H1 (cell line): ENCODE measurements at regions not wholly inside any gene's neighbourhood (a gene's known extent, or its start where the extent isn't known, plus 50 kb on each side); places are given as distances from the start of the nearest gene placed in this dataset.
"Not testable (repeated sequence)": the region's sequence is repeated elsewhere in the genome, so short reads cannot be mapped to it uniquely, and the experiment has no call there.

Experiments used
- CTCF ChIA-PET: fragments of 300-600 bp; sonication (Branson Sonifier 250); formaldehyde crosslinking; loops from one replicate; lab custom pipeline; 2021; ENCODE audit not compliant: partially characterized antibody; lab: Charles Lee
- POLR2A ChIA-PET: fragments of 300-600 bp; sonication (Branson Sonifier 250); formaldehyde crosslinking; loops from one replicate; lab custom pipeline; 2021; ENCODE audit warnings: inconsistent platforms; ENCODE audit not compliant: partially characterized antibody; lab: Charles Lee
- DNase-seq, 2 experiments: peaks; one replicate each; pipeline versions ENCODE4 v3.0.0 to v3.0.0-alpha.2; 2010 to 2022; ENCODE audit warnings: low spot score in 2 of 2, low read depth in 1 of 2, mixed read lengths in 1 of 2
- FAIRE-seq: peaks from 2 replicates; lab custom pipeline; 2011; peaks lifted over from hg19 to GRCh38; lab: Jason Lieb, UNC
- H2AFZ ChIP-seq: 2 replicates; pipeline ENCODE4 v1.8.1; 2012; ENCODE audit warnings: low read length, inconsistent platforms
- H2AK5ac ChIP-seq: 2 replicates; pipeline ENCODE4 v1.6.1; 2013; ENCODE audit warnings: low read depth, low read length
- H2BK120ac ChIP-seq: replicated peaks from 2 replicates; pipeline ENCODE3; 2013; ENCODE audit warnings: low read depth, low read length, inconsistent platforms
- H2BK12ac ChIP-seq: 2 replicates; pipeline ENCODE4 v1.6.1; 2013; ENCODE audit warnings: low read depth, low read length
- H2BK15ac ChIP-seq: 2 replicates; pipeline ENCODE4 v1.6.1; 2013; ENCODE audit warnings: low read length
- H2BK20ac ChIP-seq: 2 replicates; pipeline ENCODE4 v1.6.1; 2013; ENCODE audit warnings: low read length
- H2BK5ac ChIP-seq: 2 replicates; pipeline ENCODE4 v1.6.1; 2013; ENCODE audit warnings: low read depth, low read length
- H3K14ac ChIP-seq: 2 replicates; pipeline ENCODE4 v1.6.1; 2013; ENCODE audit warnings: inconsistent platforms; ENCODE audit not compliant: insufficient read length
- H3K18ac ChIP-seq: 2 replicates; pipeline ENCODE4 v1.6.1; 2013; ENCODE audit warnings: low read length; ENCODE audit errors: extremely low read depth
- H3K23ac ChIP-seq: 2 replicates; pipeline ENCODE4 v1.6.1; 2013; ENCODE audit warnings: inconsistent platforms; ENCODE audit not compliant: insufficient read length
- H3K23me2 ChIP-seq: 2 replicates; pipeline ENCODE4 v1.6.1; 2013; ENCODE audit warnings: low read depth, low read length
- H3K27ac ChIP-seq: 2 replicates; pipeline ENCODE4 v1.6.1; 2011; ENCODE audit warnings: low read depth, low read length, inconsistent platforms
- H3K27me3 ChIP-seq, 4 experiments: replicated peaks in 1 of 4; 1 replicate in 1 of 4; 2 replicates in 3 of 4; pipeline versions ENCODE4 v1.6.1 to v1.8.1; 2011 to 2013; ENCODE audit warnings: low read length in 3 of 4, mild to moderate bottlenecking in 3 of 4, inconsistent platforms in 2 of 4, mixed read lengths in 2 of 4, moderate library complexity in 1 of 4; ENCODE audit not compliant: control insufficient read depth in 3 of 4, insufficient read depth in 3 of 4; ENCODE audit errors: extremely low read depth in 1 of 4
- H3K36me3 ChIP-seq, 4 experiments: 2 replicates each; pipeline versions ENCODE4 v1.6.1 to v1.8.1; 2011 to 2013; ENCODE audit warnings: mild to moderate bottlenecking in 4 of 4, low read length in 3 of 4, moderate library complexity in 2 of 4, control low read depth in 1 of 4, inconsistent platforms in 1 of 4; ENCODE audit not compliant: insufficient read depth in 4 of 4, control insufficient read depth in 2 of 4
- H3K4ac ChIP-seq: replicated peaks from 2 replicates; pipeline ENCODE3; 2013; ENCODE audit warnings: low read length, low read depth, mixed read lengths, inconsistent platforms; ENCODE audit not compliant: insufficient read length
- H3K4me1 ChIP-seq, 4 experiments: replicated peaks in 1 of 4; 1 replicate in 1 of 4; 2 replicates in 3 of 4; pipeline versions ENCODE4 v1.6.1 to v1.8.1; 2011 to 2013; ENCODE audit warnings: low read length in 3 of 4, inconsistent platforms in 2 of 4, mixed read lengths in 1 of 4; ENCODE audit not compliant: insufficient read depth in 4 of 4, control insufficient read depth in 3 of 4
- H3K4me2 ChIP-seq, 2 experiments: 2 replicates each; pipeline versions ENCODE4 v1.6.1 to v1.8.1; 2011 to 2013; ENCODE audit warnings: low read depth in 2 of 2, low read length in 2 of 2, control low read depth in 1 of 2, inconsistent platforms in 1 of 2, mild to moderate bottlenecking in 1 of 2; ENCODE audit not compliant: insufficient read depth in 1 of 2
- H3K4me3 ChIP-seq, 4 experiments: fragments of 200-600, 300-600 bp in 1 of 4; sonication (generic), shearing (Covaris generic), sonication (Bioruptor Twin) in 1 of 4; 2 replicates each; pipeline versions ENCODE4 v1.5.1 to v1.8.1; 2011 to 2016; ENCODE audit warnings: low read length in 4 of 4, low read depth in 3 of 4, control low read depth in 2 of 4, inconsistent platforms in 2 of 4, mild to moderate bottlenecking in 2 of 4, mixed read lengths in 1 of 4, moderate library complexity in 1 of 4; ENCODE audit not compliant: insufficient read depth in 2 of 4; ENCODE audit errors: extremely low read depth in 1 of 4
- H3K56ac ChIP-seq: replicated peaks from 2 replicates; pipeline ENCODE3; 2013; ENCODE audit warnings: low read depth, mild to moderate bottlenecking, mixed read lengths, low read length, inconsistent platforms; ENCODE audit not compliant: insufficient read length
- H3K79me1 ChIP-seq: 2 replicates; pipeline ENCODE4 v1.6.1; 2013; ENCODE audit warnings: low read depth, low read length, control low read depth
- H3K79me2 ChIP-seq, 2 experiments: 2 replicates each; pipeline versions ENCODE4 v1.6.1 to v1.8.1; 2012 to 2013; ENCODE audit warnings: low read length in 2 of 2, mild to moderate bottlenecking in 2 of 2, inconsistent platforms in 1 of 2; ENCODE audit not compliant: insufficient read depth in 2 of 2, control insufficient read depth in 1 of 2
- H3K9ac ChIP-seq, 4 experiments: replicated peaks in 1 of 4; 1 replicate in 1 of 4; 2 replicates in 3 of 4; pipeline versions ENCODE4 v1.6.1 to v1.8.1; 2011 to 2013; ENCODE audit warnings: low read depth in 3 of 4, low read length in 3 of 4, control low read depth in 2 of 4, mild to moderate bottlenecking in 2 of 4, moderate library complexity in 2 of 4, inconsistent platforms in 1 of 4; ENCODE audit errors: extremely low read depth in 1 of 4
- H3K9me3 ChIP-seq, 2 experiments: 2 replicates each; pipeline versions ENCODE4 v1.6.1 to v1.8.1; 2012 to 2013; ENCODE audit warnings: mild to moderate bottlenecking in 2 of 2, moderate library complexity in 2 of 2, control low read depth in 1 of 2, inconsistent platforms in 1 of 2, low read depth in 1 of 2, low read length in 1 of 2, mixed read lengths in 1 of 2; ENCODE audit not compliant: insufficient read depth in 2 of 2
- H4K20me1 ChIP-seq, 2 experiments: replicated peaks in 1 of 2; 2 replicates each; pipeline versions ENCODE3 to v1.8.1; 2011 to 2013; ENCODE audit warnings: inconsistent platforms in 2 of 2, low read length in 2 of 2, mild to moderate bottlenecking in 1 of 2; ENCODE audit not compliant: insufficient read depth in 2 of 2, control insufficient read depth in 1 of 2
- H4K5ac ChIP-seq: 2 replicates; pipeline ENCODE4 v1.6.1; 2013; ENCODE audit warnings: low read length, low read depth, mixed read lengths, inconsistent platforms; ENCODE audit not compliant: insufficient read length
- H4K8ac ChIP-seq: 2 replicates; pipeline ENCODE4 v1.8.0; 2013; ENCODE audit warnings: mild to moderate bottlenecking, moderate library complexity, low read length, inconsistent platforms; ENCODE audit not compliant: insufficient read depth; ENCODE audit errors: extremely low read depth
- H4K91ac ChIP-seq: replicated peaks from 2 replicates; pipeline ENCODE3; 2013; ENCODE audit warnings: low read length, mixed read lengths, inconsistent platforms; ENCODE audit not compliant: insufficient read length
- WGBS, 2 experiments: shearing (Covaris generic) in 1 of 2; methylation state at CpG; one replicate each; pipeline versions ENCODE4 v1.1.6 to v1.1.7; 2013 to 2015; ENCODE audit warnings: low lambda C conversion rate in 2 of 2, mixed read lengths in 2 of 2, inconsistent platforms in 1 of 2, low coverage in 1 of 2, missing lambda C conversion rate in 1 of 2; ENCODE audit not compliant: insufficient replicate concordance in 2 of 2, insufficient coverage in 1 of 2, insufficient read length in 1 of 2; ENCODE audit errors: extremely low coverage in 1 of 2, missing lambda C conversion rate in 1 of 2; 5-methylcytosine and 5-hydroxymethylcytosine counted together

DNA sequence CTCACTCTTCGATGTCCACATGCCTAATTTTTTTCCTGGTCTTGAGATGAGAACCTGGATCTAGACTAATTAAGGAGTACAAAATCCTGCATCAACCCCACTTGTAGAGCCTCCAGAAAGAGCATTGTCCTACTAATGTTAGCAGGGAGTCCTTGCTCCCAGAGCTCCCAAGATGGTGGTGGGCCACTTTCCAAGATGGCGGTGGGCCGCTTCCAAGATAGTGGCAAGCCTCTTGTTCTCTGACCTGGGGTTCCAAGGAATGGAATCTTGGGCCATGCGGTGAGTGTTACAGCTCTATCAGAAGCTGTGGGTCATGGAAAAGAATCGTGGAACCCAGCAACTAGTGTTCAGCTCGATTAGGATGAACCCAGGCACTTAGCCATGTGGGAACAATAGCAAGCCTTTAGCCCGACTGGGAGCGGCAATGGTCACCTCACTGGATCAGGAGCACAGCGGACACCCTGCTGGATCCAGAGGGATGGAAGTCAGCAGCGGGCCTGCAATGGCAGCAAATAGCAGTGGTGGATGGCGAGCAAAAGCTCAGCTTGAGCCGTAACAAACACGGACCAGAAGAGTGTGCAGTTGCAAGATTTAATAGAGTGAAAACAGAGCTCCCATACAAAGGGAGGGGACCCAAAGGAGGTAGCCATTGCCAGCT lies 1997.5 kb upstream of the RAG2 start:
- H4K91ac ChIP-seq, H3K14ac ChIP-seq, H3K79me1 ChIP-seq, H3K36me3 ChIP-seq, H3K56ac ChIP-seq, H2BK120ac ChIP-seq, CTCF ChIA-PET, H3K4me3 ChIP-seq, H2AK5ac ChIP-seq, H3K4me2 ChIP-seq, DNase-seq, H3K79me2 ChIP-seq, H3K23me2 ChIP-seq, H4K8ac ChIP-seq, H3K23ac ChIP-seq, H4K20me1 ChIP-seq, H2BK20ac ChIP-seq, H2BK15ac ChIP-seq, POLR2A ChIA-PET, H3K27me3 ChIP-seq, H3K9ac ChIP-seq, H3K9me3 ChIP-seq, H2BK12ac ChIP-seq, FAIRE-seq, H3K27ac ChIP-seq, H3K4me1 ChIP-seq, H3K18ac ChIP-seq, H4K5ac ChIP-seq, H2AFZ ChIP-seq, H3K4ac ChIP-seq: not testable (repeated sequence)
- H2BK5ac ChIP-seq: 0 out of 2 replicates have a peak overlapping the region, but pooled peaks have one; percentile 12
- WGBS, 2 experiments: 98% methylated on average over 13 of the region's 13 CpGs; no CpG with 5 or more reads in 1 of the 2 experiments
